IMR-90 (cell line): ENCODE measurements at regions not wholly inside any gene's neighbourhood (a gene's known extent, or its start where the extent isn't known, plus 50 kb on each side); places are given as distances from the start of the nearest gene placed in this dataset.
A peak's percentile ranks its signal among the peaks of the same experiment; 100 is the strongest.

ENCODE experiments used
- ATAC-seq: fragments of 200-7000 bp; cut with Tn5 transposase; 2 replicates; pipeline ENCODE4 v1.9.1; 2020; ENCODE audit warnings: low read depth, mild to moderate bottlenecking, moderate library complexity
- BruUV-seq: library from RNA; stranded (reverse); fragments of 400-500 nt; replicated peaks from 2 replicates; lab custom pipeline; 2021; lab: Mats Ljungman, UMichigan
- CTCF ChIA-PET: fragments of 300-600 bp; formaldehyde crosslinking; extraction: SDS; loops from one replicate; lab custom pipeline; 2021; ENCODE audit warnings: antibody characterized with exemption; lab: Yijun Ruan, JAX
- POLR2A ChIA-PET: fragments of 300-600 bp; sonication (Branson Sonifier 250); formaldehyde crosslinking; loops from one replicate; lab custom pipeline; 2022; ENCODE audit warnings: antibody characterized with exemption; ENCODE audit not compliant: unreplicated experiment; lab: Charles Lee
- DNase-seq: peaks from one replicate; pipeline ENCODE4 v3.0.0; 2013
- H2AFZ ChIP-seq: replicated peaks from 2 replicates; pipeline ENCODE3; 2013; ENCODE audit warnings: low read length, mild to moderate bottlenecking; ENCODE audit not compliant: poor library complexity
- H2AK5ac ChIP-seq: 2 replicates; pipeline ENCODE4 v1.6.1; 2013; ENCODE audit warnings: low read depth, low read length, inconsistent platforms
- H2AK9ac ChIP-seq: replicated peaks from 2 replicates; pipeline ENCODE3; 2013; ENCODE audit warnings: mild to moderate bottlenecking, low read depth, low read length, moderate library complexity; ENCODE audit not compliant: poor library complexity
- H2BK120ac ChIP-seq: 2 replicates; pipeline ENCODE4 v1.6.1; 2013; ENCODE audit warnings: low read depth, low read length, inconsistent platforms
- H2BK15ac ChIP-seq: 3 replicates; pipeline ENCODE4 v1.6.1; 2013; ENCODE audit warnings: low read depth, low read length, inconsistent platforms
- H2BK20ac ChIP-seq: 2 replicates; pipeline ENCODE4 v1.6.1; 2013; ENCODE audit warnings: low read depth, mild to moderate bottlenecking, inconsistent platforms, low read length, moderate library complexity
- H2BK5ac ChIP-seq: 2 replicates; pipeline ENCODE4 v1.6.1; 2013; ENCODE audit warnings: mild to moderate bottlenecking, low read depth, low read length, inconsistent platforms; ENCODE audit not compliant: poor library complexity, severe bottlenecking
- H3K14ac ChIP-seq: replicated peaks from 2 replicates; pipeline ENCODE4 v1.6.1; 2013; ENCODE audit warnings: low read depth, low read length, inconsistent platforms
- H3K18ac ChIP-seq: 2 replicates; pipeline ENCODE4 v1.6.1; 2013; ENCODE audit warnings: low read depth, low read length, control low read depth
- H3K23ac ChIP-seq: 2 replicates; pipeline ENCODE4 v1.6.1; 2013; ENCODE audit warnings: low read depth, low read length, inconsistent platforms
- H3K27ac ChIP-seq: 2 replicates; pipeline ENCODE4 v1.5.1; 2013; ENCODE audit warnings: mild to moderate bottlenecking, control low read depth, low read length; ENCODE audit not compliant: insufficient read depth
- H3K27me3 ChIP-seq: 2 replicates; pipeline ENCODE4 v1.6.1; 2013; ENCODE audit warnings: low read length; ENCODE audit not compliant: control insufficient read depth, insufficient read depth
- H3K36me3 ChIP-seq: 2 replicates; pipeline ENCODE4 v1.6.1; 2013; ENCODE audit warnings: low read length, mixed read lengths; ENCODE audit not compliant: control insufficient read depth, insufficient read depth
- H3K4ac ChIP-seq: 2 replicates; pipeline ENCODE4 v1.6.1; 2013; ENCODE audit warnings: low read depth, low read length, inconsistent platforms
- H3K4me1 ChIP-seq: 2 replicates; pipeline ENCODE4 v1.6.1; 2013; ENCODE audit warnings: low read length, mixed read lengths; ENCODE audit not compliant: control insufficient read depth, insufficient read depth
- H3K4me2 ChIP-seq: 2 replicates; pipeline ENCODE4 v1.6.1; 2013; ENCODE audit warnings: low read depth, mild to moderate bottlenecking, control low read depth, low read length, moderate library complexity
- H3K4me3 ChIP-seq: 2 replicates; pipeline ENCODE4 v1.5.1; 2013; ENCODE audit warnings: low read depth, mild to moderate bottlenecking, control low read depth, low read length, moderate library complexity; ENCODE audit not compliant: insufficient read depth
- H3K56ac ChIP-seq: 2 replicates; pipeline ENCODE4 v1.6.1; 2013; ENCODE audit warnings: low read length, inconsistent platforms; ENCODE audit not compliant: insufficient read depth; ENCODE audit errors: extremely low read depth
- H3K79me1 ChIP-seq, 2 experiments: 2 replicates each; pipeline ENCODE4 v1.6.1; 2013; ENCODE audit warnings: low read length in 2 of 2, inconsistent platforms in 1 of 2, low read depth in 1 of 2
- H3K9ac ChIP-seq: 2 replicates; pipeline ENCODE4 v1.6.1; 2013; ENCODE audit warnings: low read depth, low read length, control low read depth
- H3K9me1 ChIP-seq: 2 replicates; pipeline ENCODE4 v1.6.1; 2013; ENCODE audit warnings: low read length, inconsistent platforms; ENCODE audit not compliant: insufficient read depth
- H3K9me3 ChIP-seq: 2 replicates; pipeline ENCODE4 v1.6.1; 2013; ENCODE audit warnings: low read length; ENCODE audit not compliant: control insufficient read depth, insufficient read depth
- H4K20me1 ChIP-seq: 2 replicates; pipeline ENCODE4 v1.6.1; 2013; ENCODE audit warnings: low read length, inconsistent platforms; ENCODE audit not compliant: insufficient read depth
- H4K5ac ChIP-seq: 2 replicates; pipeline ENCODE4 v1.6.1; 2013; ENCODE audit warnings: mild to moderate bottlenecking, low read depth, low read length, control low read depth
- H4K8ac ChIP-seq, 2 experiments: 2 replicates each; pipeline ENCODE4 v1.6.1; 2013; ENCODE audit warnings: low read depth in 2 of 2, low read length in 2 of 2, control low read depth in 1 of 2, inconsistent platforms in 1 of 2
- H4K91ac ChIP-seq: 2 replicates; pipeline ENCODE4 v1.6.1; 2013; ENCODE audit warnings: low read depth, low read length, inconsistent platforms; ENCODE audit not compliant: insufficient read depth
- BHLHE40 ChIP-seq: fragments of 150-350 bp; IDR thresholded peaks from 2 replicates; pipeline ENCODE4 v1.6.1; 2016; ENCODE audit warnings: mild to moderate bottlenecking, low read depth, low read length
- MAZ ChIP-seq: IDR thresholded peaks from 2 replicates; pipeline ENCODE4 v1.6.1; 2012; ENCODE audit warnings: low read depth, mild to moderate bottlenecking, low read length, improper control_type of control experiment, moderate library complexity, borderline replicate concordance
- WGBS, 2 experiments: methylation state at CpG; one replicate each; pipeline versions ENCODE4 v1.1.5 to v1.1.7; 2013; ENCODE audit warnings: missing lambda C conversion rate in 2 of 2; ENCODE audit not compliant: insufficient read length in 1 of 2; ENCODE audit errors: extremely low coverage in 2 of 2; 5-methylcytosine and 5-hydroxymethylcytosine counted together
- dilution Hi-C: fragments of 300-500 bp; cut with HindIII; formaldehyde crosslinking; loops from one replicate; pipeline ENCODE4 v1.14.3; 2018; ENCODE audit warnings: low sequenced_read_pairs; ENCODE audit not compliant: unreplicated experiment
- in situ Hi-C: fragments of 300-500 bp; cut with MboI; formaldehyde crosslinking; loops from 3 replicates; pipeline ENCODE4 v1.14.3; 2019; ENCODE audit warnings: low sequenced_read_pairs, inconsistent platforms, mixed read lengths
- intact Hi-C: fragments of 100-400 bp; cut with micrococcal nuclease; formaldehyde crosslinking; loops from 2 replicates; pipeline ENCODE4 v1.10.0; 2022

- Histone ChIP-seq H4K20me1 (no peaks in the 10 kb centered on the region), H3K27me3 (no peaks in the 10 kb centered on the region), H3K9ac (no peak overlapping the region), H3K23ac (no peak overlapping the region), H3K9me1 (no peaks in the 10 kb centered on the region), H2BK120ac (no peak overlapping the region), H3K56ac (no peak overlapping the region), H3K4me3 (no peak overlapping the region), H3K18ac (no peak overlapping the region), H2BK20ac (no peak overlapping the region), H3K4ac (no peak overlapping the region), H3K9me3 (no peaks in the 10 kb centered on the region), H4K5ac (no peak overlapping the region), H3K79me1 (no peaks in the 10 kb centered on the region), H4K8ac (no peak overlapping the region), H2BK15ac (no peak overlapping the region), H4K91ac (no peak overlapping the region), H2BK5ac (no peak overlapping the region), H2AK9ac (no peak overlapping the region), H3K14ac (no peak overlapping the region), H2AK5ac (no peak overlapping the region), H3K27ac (no peak overlapping the region), H3K4me1 (no peaks in the 10 kb centered on the region), H2AFZ (peak overlapping the region; percentile 57), H3K4me2 (no peak overlapping the region), H3K36me3 (no peaks in the 10 kb centered on the region)
- no CpG with 5 or more reads among the region's 2 CpGs for WGBS, 2 experiments
- intact Hi-C loops (no loop called here), in situ Hi-C loops (no loop called here), dilution Hi-C loops (no loop called here)
- BruUV-seq: no TSS peak
- no peak for DNase-seq
- POLR2A ChIA-PET: no interaction called here
- TF ChIP-seq BHLHE40 (no peak), MAZ (no peak)
- CTCF ChIA-PET: interaction anchor here (1.9 kb wide), 1 partner anchor 11 kb away, joined by 4 read pairs; no protein-coding TSS in a partner anchor
- ATAC-seq: no peak
Observed at GRCh38 chr1:199075792-199076191, 437.0 kb downstream of the PTPRC start.
